ENCODE measurements at regions not wholly inside any gene's neighbourhood (a gene's known extent, or its start where the extent isn't known, plus 50 kb on each side); places are given as distances from the start of the nearest gene placed in this dataset.

DNA sequence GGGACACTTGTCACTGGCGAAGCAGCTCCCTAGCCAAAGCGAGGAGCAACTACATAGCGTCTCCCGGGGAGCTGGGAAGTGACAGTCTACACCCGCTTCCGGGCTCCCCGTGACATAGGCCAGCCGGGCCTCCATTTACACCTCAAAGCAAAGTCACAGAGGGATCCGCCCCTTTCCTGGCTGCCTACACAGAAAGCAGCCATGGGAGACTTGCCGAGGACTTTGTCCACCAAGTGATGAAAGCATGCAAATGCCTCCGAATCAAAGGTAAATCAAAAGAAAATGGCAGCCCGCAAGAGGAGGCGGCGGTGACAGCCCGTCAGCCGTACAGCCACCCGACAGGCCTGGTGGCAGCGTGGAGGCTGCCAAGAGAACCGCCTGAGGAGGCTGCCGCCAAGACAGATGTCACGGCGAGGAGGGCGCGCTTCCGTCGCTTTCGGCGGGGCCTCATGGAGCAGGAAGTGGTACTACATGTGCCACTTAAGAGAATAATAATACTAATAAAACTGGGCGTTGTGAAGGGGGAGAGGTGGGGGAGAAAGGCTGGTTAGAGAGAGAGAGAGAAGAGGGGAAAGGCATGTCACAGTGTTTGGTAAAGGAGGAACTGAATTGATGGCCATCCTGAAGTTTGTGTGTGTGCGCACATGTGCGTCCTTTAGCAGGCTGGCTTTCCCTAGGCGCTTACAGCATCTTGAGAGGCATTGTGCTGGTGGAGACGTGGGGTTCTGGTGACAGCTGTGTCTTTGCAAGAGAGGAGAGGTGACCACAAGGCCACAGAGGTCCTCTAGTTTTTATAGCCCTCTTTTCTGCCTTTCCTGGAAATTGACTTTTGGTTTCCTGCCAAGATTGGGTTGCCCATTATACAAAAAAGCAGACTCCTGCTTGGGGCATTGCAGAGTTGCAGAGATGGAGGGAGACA is 661.7 kb downstream of the VRK1 start:
- ATAC-seq = no peak
- H3K27ac Mint-ChIP-seq = no peak overlapping the region
- peaks cover 30% of the 10 kb centered on the region for H3K27me3 Mint-ChIP-seq
- H3K36me3 Mint-ChIP-seq = no peaks in the 10 kb centered on the region
- H3K4me3 Mint-ChIP-seq = peak overlapping the region; percentile 44
- H3K9me3 Mint-ChIP-seq = peaks cover 5% of the 10 kb centered on the region
- H3K4me1 Mint-ChIP-seq = peaks cover 9% of the 10 kb centered on the region

DNA sequence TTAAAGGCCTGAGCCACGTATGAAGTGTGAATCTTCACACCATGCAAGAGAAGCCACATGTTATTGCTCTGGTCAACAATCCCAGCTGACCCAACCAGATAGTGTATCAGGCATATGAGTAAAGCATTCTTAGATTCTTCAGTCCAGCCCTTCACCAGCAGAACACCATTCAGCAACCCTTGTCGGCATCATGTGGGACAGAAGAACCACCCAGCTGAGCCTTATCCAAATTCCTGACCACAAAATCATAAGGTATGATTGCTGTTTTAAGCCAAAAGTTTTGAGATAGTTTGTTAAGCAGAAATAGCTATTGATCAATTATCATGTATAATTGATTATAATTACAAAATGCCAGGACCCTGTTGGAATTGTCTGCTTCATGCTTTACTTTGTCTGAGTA is 664.9 kb downstream of the VRK1 start:
- Mint-ChIP-seq H3K27me3 (peaks cover 22% of the 10 kb centered on the region), H3K36me3 (no peaks in the 10 kb centered on the region), H3K9me3 (peaks cover 8% of the 10 kb centered on the region), H3K4me1 (peaks cover 9% of the 10 kb centered on the region), H3K4me3 (no peak overlapping the region), H3K27ac (no peak overlapping the region)
- no peak for ATAC-seq

DNA sequence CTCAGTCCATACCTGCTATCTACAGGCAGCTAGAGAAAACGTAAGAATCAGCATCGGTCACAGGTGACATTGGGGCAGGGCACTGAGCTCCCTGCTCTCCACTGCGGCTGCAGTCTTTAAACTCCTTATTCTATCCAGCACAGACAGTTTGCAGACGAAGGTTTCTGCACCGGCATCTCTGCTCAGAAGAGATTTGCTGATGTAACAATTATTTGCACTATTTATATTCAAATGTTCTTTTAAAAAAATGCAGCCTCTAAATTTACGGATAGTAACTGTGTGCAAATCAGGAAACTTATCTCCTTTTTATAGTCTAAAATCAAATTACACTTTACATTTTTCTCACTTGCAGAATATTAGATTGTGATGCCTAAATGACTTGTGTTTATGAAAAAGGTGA is 671.0 kb downstream of the VRK1 start:
- Mint-ChIP-seq H3K36me3 (no peaks in the 10 kb centered on the region), H3K4me3 (no peak overlapping the region), H3K9me3 (peaks cover 7% of the 10 kb centered on the region), H3K4me1 (no peaks in the 10 kb centered on the region), H3K27me3 (no peaks in the 10 kb centered on the region), H3K27ac (no peak overlapping the region)
- no peak for ATAC-seq

DNA sequence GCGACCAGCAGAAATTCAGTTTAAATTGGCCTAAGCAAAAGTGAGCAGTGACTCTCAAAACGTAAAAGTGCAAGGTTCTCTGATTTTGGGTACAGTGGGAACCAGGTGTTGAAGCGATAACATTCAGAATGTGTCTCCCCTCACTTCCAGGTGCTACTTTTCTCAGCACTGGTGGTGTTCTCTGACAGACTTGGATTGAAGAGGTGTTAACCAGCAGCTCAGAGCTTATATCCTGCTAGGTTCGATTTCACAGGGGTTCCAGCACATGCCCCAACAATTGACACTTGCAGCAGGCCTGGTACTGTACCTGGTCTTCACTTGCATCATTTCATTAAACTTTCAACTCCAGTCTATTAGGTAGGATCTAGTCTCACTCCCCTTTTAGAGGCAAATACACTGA is 680.2 kb downstream of the VRK1 start:
- Mint-ChIP-seq H3K4me3 (no peak overlapping the region), H3K36me3 (no peaks in the 10 kb centered on the region), H3K27ac (no peak overlapping the region), H3K27me3 (no peaks in the 10 kb centered on the region), H3K9me3 (peaks cover 4% of the 10 kb centered on the region), H3K4me1 (no peaks in the 10 kb centered on the region)
- no peak for ATAC-seq

DNA sequence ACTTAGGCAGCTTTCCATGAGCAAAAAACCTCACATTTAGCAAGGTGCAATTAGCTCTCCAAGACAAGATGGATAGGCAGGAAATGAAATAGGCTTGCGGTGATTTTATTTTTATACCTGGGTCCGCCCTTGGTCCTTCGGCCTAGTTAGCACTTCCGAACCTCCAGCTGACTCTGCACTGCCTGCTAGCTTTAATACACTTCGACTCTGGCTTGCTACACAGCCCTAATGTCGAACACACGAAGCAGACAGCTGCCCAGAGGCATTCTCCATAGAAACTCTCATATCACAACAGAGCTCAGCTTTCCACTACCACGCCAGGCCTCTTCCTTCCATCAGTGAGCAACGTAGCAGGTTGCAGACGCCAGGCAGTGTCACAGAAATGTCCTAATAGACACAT is 688.0 kb downstream of the VRK1 start:
- Mint-ChIP-seq H3K27me3 (no peaks in the 10 kb centered on the region), H3K4me3 (no peak overlapping the region), H3K9me3 (no peaks in the 10 kb centered on the region), H3K27ac (no peak overlapping the region), H3K4me1 (no peaks in the 10 kb centered on the region), H3K36me3 (no peaks in the 10 kb centered on the region)
- ATAC-seq = no peak

DNA sequence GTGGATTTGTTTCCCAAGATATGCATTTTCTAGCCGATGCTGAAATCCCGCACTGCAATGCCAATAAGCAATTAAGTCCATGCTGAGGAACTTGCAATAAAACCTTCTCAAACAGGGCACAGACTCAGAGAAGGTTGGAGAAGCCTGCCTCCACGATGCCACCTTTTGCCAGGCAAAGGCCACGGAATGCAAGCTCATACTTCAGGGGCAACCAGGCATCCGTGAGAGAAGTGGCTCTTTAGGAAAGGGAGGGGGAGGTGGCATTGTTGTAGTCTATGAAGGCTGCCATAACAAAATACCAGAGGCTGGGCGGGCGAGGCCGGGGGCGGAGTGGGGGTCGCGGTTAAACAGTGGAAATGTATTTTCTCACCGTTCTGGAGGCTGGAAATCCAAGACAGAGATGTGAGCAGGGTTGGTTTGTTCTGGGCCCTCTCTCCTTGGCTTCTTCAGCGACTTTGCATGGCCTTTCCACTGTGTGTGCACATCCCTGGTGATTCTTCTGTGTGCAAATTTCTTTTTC is 689.5 kb downstream of the VRK1 start:
- peaks cover 4% of the 10 kb centered on the region for H3K9me3 Mint-ChIP-seq
- H3K4me1 Mint-ChIP-seq = no peaks in the 10 kb centered on the region
- no peaks in the 10 kb centered on the region for H3K36me3 Mint-ChIP-seq
- no peaks in the 10 kb centered on the region for H3K27me3 Mint-ChIP-seq
- H3K4me3 Mint-ChIP-seq = no peak overlapping the region
- H3K27ac Mint-ChIP-seq = no peak overlapping the region
- ATAC-seq = no peak

DNA sequence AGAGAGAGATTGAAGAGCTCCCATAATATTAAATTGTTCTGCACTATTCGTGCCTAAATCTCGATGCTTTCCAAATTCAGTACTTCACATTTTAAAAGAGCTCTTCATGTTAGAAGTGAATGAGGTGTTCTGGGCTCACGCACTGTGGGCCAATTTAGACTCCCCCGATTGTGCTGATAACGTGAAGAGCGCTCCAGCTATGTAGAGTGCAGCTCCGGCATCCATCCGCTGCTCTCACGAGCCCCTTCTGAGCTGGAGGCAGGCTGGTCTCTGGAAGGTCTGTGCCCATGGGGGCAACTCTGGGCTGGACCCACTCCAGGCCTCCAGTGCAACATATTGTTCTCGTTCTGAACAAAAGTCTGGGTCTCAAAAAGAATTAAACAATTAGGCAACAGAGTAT is 692.6 kb downstream of the VRK1 start:
- no peak overlapping the region for H3K4me3 Mint-ChIP-seq

DNA sequence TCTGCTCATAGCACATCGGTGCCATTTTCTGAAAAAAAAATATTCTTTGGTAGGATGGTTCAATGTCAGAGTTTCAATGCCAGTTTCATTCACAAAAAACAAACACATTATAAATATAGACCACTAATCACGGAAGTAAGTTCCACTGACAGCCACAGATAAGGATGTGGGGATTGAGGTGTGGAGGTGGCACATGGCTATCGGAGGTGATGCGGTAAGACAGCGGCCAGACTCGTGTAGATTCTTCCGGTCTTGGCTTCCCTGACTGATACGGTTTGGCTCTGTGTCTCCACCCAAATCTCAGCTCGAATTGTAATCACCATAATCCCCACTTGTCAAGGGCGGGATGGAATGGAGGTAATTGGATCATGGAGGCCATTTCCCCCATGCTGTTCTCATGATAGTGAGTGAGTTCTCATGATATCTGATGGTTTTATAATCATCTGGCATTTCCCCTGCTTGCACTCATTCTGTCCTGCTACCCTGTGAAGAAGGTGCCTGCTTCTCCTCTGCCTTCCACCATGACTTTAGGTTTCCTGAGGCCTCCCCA is 693.4 kb downstream of the VRK1 start:
- Mint-ChIP-seq H3K27me3 (no peaks in the 10 kb centered on the region), H3K4me3 (no peak overlapping the region), H3K36me3 (no peaks in the 10 kb centered on the region), H3K27ac (no peak overlapping the region), H3K9me3 (peaks cover 8% of the 10 kb centered on the region), H3K4me1 (no peaks in the 10 kb centered on the region)
- no peak for ATAC-seq

More for the DNA sequence above, 692.6 kb downstream of the VRK1 start:
- no peak for ATAC-seq
- no peaks in the 10 kb centered on the region for H3K27me3 Mint-ChIP-seq
- H3K9me3 Mint-ChIP-seq = peaks cover 8% of the 10 kb centered on the region
- no peaks in the 10 kb centered on the region for H3K4me1 Mint-ChIP-seq
- H3K36me3 Mint-ChIP-seq = no peaks in the 10 kb centered on the region
- no peak overlapping the region for H3K27ac Mint-ChIP-seq

DNA sequence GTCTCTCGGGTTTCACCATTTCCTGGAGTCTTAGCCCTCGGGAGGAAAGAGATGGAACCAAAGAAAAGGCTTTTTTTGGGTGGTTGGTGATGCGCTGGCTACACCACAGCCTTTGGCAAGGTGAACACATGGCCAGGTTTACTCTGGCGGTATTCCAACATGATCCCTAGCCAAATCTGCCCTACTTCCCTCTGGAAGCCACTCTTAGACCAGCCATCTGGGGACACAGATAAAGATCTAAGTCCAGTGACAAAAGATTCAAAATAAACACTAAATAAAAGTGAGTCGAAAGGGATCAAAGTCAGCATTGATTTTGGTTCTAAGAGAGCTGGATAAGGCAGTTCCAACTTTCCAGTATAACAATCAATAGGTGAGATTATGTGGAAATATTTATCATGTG is 694.5 kb downstream of the VRK1 start:
- no peak for ATAC-seq
- H3K4me1 Mint-ChIP-seq = no peaks in the 10 kb centered on the region
- H3K27ac Mint-ChIP-seq = no peak overlapping the region
- peaks cover 8% of the 10 kb centered on the region for H3K9me3 Mint-ChIP-seq
- H3K27me3 Mint-ChIP-seq = no peaks in the 10 kb centered on the region
- H3K36me3 Mint-ChIP-seq = no peaks in the 10 kb centered on the region
- no peak overlapping the region for H3K4me3 Mint-ChIP-seq

DNA sequence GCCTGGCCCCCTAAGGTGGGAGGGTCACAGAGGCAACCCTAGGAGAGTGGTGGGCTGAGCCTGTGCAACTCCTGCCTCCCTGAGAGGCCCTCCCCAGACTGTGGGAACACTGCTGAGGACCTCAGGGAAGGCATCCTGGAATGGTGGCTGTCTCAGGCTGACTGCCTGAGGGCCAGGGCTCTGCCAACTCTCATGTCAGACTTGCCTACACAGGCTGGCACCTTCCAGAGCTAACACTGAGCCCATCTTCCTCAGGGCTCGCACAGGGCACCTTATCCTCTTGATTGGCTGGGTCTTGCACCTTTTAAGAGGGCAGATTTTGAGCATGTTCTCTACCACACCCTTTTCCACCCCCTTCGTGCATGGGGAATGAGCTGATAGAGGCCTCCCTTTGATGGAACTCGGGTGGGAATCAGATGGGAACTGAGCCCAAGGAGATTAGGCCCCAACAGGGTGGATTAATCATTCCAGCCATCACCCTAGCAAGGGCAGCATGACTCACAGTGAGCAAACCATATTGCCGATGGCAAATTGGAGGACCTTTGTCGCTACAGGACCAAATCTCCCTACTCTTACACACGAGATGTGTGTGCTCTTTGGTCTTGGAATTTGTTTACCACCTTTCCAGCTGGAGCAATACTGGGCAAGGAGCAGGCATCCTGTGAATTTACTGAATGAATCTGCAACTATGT is 702.8 kb downstream of the VRK1 start:
- no peaks in the 10 kb centered on the region for H3K4me1 Mint-ChIP-seq
- no peak overlapping the region for H3K27ac Mint-ChIP-seq

DNA sequence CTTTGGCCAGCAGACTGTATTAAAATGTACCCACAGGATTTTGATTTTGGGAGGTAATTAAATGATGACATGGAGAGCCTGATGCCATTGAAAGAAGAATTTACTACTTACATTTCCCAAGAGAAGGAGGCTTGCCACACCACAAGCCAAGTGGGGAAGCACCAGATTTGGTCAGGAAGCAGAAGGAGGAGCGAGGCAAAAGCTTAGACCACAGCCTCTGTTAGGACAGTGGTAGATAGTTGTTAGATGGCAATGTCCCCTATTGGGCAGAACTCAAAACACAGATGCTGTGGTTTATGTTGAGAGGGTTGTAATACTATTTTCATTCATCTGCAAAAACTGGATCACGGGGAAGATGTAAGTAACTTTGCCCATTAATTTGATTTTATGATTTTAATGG is 709.4 kb downstream of the VRK1 start:
- ATAC-seq = no peak
- H3K27ac Mint-ChIP-seq = no peak overlapping the region
- no peaks in the 10 kb centered on the region for H3K4me1 Mint-ChIP-seq
- H3K4me3 Mint-ChIP-seq = no peak overlapping the region
- no peaks in the 10 kb centered on the region for H3K36me3 Mint-ChIP-seq
- H3K27me3 Mint-ChIP-seq = no peaks in the 10 kb centered on the region
- peaks cover 4% of the 10 kb centered on the region for H3K9me3 Mint-ChIP-seq

More for the DNA sequence above, 702.8 kb downstream of the VRK1 start:
- ATAC-seq = no peak
- no peaks in the 10 kb centered on the region for H3K27me3 Mint-ChIP-seq
- no peaks in the 10 kb centered on the region for H3K36me3 Mint-ChIP-seq
- H3K4me3 Mint-ChIP-seq = no peak overlapping the region
- H3K9me3 Mint-ChIP-seq = peaks cover 4% of the 10 kb centered on the region

DNA sequence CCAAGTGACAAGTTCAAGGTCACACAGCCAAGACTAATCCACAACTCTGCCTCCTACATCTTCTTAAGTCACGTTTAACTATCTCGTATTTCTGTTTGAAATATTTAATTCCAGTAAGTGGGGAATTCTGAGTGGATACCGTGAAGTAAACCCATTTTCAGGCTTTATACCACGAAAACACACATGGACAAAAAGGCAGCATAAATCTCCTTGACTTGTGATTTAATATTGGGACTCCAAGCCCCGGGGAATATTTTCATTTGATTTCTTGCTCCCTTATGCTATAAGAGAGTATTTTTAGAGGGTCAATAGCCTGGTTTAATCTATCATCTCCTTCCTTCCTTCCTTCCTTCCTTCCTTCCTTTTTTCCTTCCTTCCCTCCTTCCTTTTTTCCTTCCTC is 716.7 kb downstream of the VRK1 start:
- H3K4me1 Mint-ChIP-seq = no peaks in the 10 kb centered on the region
- H3K4me3 Mint-ChIP-seq = no peak overlapping the region
- H3K9me3 Mint-ChIP-seq = peaks cover 4% of the 10 kb centered on the region
- no peak for ATAC-seq
- H3K27ac Mint-ChIP-seq = no peak overlapping the region
- H3K27me3 Mint-ChIP-seq = no peaks in the 10 kb centered on the region
- H3K36me3 Mint-ChIP-seq = no peaks in the 10 kb centered on the region

DNA sequence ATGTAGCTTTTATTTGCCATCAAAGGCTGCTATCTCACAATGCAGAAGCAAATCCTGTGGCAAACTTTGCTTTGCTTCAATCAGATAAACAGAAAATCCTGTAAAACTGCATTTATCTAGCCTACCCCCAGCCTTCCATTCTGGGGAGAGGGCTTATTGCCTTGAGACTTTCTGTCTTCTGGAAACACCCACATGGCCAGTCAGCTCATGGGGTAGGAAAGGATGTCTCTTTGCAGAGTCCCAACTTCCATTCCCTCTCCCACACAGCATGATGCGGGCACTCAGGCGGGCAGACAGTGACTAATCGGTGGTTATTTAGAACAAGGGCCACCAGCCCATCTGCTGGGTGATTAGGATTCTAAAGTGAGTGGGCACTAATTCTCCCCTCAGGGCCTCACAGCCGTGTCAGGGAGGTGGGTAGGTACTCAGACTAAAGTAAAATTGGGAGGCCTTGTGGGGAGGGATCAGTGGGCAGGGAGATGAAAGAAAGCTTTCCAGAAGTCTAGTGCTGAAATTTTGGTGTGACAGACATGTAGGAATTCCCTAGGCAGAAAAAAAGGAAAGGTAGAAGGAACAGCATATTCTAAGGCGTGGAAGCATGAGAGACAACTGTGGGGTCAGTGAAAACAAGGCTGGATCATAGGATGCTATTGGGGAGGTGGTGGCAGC is 720.5 kb downstream of the VRK1 start:
- Mint-ChIP-seq H3K9me3 (peaks cover 14% of the 10 kb centered on the region), H3K27me3 (no peaks in the 10 kb centered on the region), H3K4me3 (no peak overlapping the region), H3K4me1 (no peaks in the 10 kb centered on the region), H3K36me3 (no peaks in the 10 kb centered on the region), H3K27ac (no peak overlapping the region)
- ATAC-seq = no peak

DNA sequence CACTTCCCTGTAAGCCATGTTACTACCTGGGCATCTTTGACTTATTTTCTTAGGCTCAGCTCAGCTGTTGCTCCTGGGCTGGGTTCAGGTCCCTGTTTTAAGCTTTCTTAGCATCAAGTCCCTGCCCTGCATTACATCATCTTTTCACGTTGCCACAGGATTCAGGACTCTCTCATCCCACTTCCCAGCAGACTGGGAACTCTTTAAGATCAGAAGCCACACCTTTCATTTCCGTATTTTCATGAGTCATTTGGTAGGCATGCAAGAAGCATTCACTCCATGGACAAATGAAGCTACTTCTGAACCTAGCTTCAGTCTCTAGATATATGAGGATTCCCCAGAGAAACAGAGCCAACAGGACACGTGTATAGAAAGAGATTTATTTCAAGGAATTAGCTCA is 726.8 kb downstream of the VRK1 start:
- no peak overlapping the region for H3K27ac Mint-ChIP-seq
- no peak for ATAC-seq
- no peak overlapping the region for H3K4me3 Mint-ChIP-seq
- H3K4me1 Mint-ChIP-seq = no peaks in the 10 kb centered on the region
- H3K36me3 Mint-ChIP-seq = no peaks in the 10 kb centered on the region
- no peaks in the 10 kb centered on the region for H3K27me3 Mint-ChIP-seq
- peaks cover 21% of the 10 kb centered on the region for H3K9me3 Mint-ChIP-seq

Measured in stimulated activated memory B cell treated with anti-CD40 and anti-IgM and Interleukin-4, amounts not matched to agents 10 μg/mL and 1 μg/mL and 100 μg/mL, for 72 hours (primary cell).